IPS DF 6.9 (cell line): ENCODE measurements at regions not wholly inside any gene's neighbourhood (a gene's known extent, or its start where the extent isn't known, plus 50 kb on each side); places are given as distances from the start of the nearest gene placed in this dataset.

Experiments
- DNase-seq: peaks from one replicate; pipeline ENCODE4 v3.0.0-alpha.2; 2013; ENCODE audit warnings: low read depth, low spot score
- H3K27ac ChIP-seq: one replicate; pipeline ENCODE4 v1.5.1; 2013; ENCODE audit warnings: low read length, control low read depth
- H3K27me3 ChIP-seq: 2 replicates; pipeline ENCODE4 v1.6.1; 2013; ENCODE audit warnings: mild to moderate bottlenecking, low read length; ENCODE audit not compliant: control insufficient read depth, insufficient read depth
- H3K36me3 ChIP-seq: 2 replicates; pipeline ENCODE4 v1.6.1; 2013; ENCODE audit warnings: low read length; ENCODE audit not compliant: control insufficient read depth, insufficient read depth
- H3K4me1 ChIP-seq: 2 replicates; pipeline ENCODE4 v1.6.1; 2013; ENCODE audit warnings: low read length; ENCODE audit not compliant: control insufficient read depth, insufficient read depth
- H3K4me3 ChIP-seq: 2 replicates; pipeline ENCODE4 v1.5.1; 2013; ENCODE audit warnings: mild to moderate bottlenecking, low read length
- H3K9me3 ChIP-seq: 2 replicates; pipeline ENCODE4 v1.6.1; 2013; ENCODE audit warnings: low read length, inconsistent platforms; ENCODE audit not compliant: control insufficient read depth, insufficient read depth
- WGBS: extraction: QIAGEN DNeasy Blood & Tissue Kit; methylation state at CpG from one replicate; pipeline ENCODE4 v1.1.7; 2013; ENCODE audit warnings: mixed read lengths, missing lambda C conversion rate; ENCODE audit not compliant: insufficient read length, insufficient coverage; 5-methylcytosine and 5-hydroxymethylcytosine counted together

DNA sequence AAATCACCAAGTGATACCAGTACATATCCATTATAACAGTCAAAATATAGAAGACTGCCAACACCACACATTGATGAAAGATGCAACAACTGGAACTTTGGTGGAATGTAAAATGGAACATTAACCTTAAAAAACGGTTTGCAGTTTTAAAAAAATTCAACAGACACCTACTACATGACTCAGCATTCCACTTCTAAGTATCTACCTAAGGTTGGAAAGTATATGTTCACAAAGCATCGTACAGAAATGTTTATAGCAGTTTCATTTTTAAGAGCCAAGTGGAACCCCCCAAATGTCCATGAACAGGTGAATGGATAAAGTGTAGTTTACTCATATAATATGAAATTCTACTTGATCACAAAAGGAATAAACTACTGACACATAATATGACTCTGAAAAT lies 314.7 kb upstream of the ARRDC4 start:
- Histone ChIP-seq H3K27me3 (no peaks in the 10 kb centered on the region), H3K27ac (no peak overlapping the region), H3K4me1 (no peaks in the 10 kb centered on the region), H3K4me3 (no peak overlapping the region), H3K9me3 (no peaks in the 10 kb centered on the region), H3K36me3 (no peaks in the 10 kb centered on the region)
- no CpG with 5 or more reads among the region's 2 CpGs for WGBS
- no peak for DNase-seq

DNA sequence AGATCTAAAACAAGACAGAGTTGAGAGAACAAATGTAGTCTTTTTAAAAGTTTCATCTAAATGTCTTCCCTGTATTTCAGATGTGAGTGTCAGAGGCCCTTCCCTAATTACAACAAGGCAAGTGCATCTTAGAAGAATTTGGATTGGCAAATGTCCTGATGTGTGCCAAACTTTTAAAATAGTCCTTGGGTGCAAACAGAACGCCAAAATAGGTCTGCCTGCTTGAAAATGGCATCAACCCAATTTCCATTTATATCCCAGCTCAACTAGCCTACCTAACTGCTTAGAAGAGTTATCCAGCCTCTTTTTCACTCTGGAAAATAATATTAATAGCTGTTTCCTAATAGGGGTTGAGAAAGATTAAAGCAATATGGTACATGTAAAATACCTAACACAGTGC lies 311.8 kb upstream of the ARRDC4 start:
- WGBS, result no CpG with 5 or more reads among the region's 1 CpG
- peaks cover 11% of the 10 kb centered on the region; the same call in 1 of the 2 replicates for H3K27me3 ChIP-seq
- DNase-seq, result no peak
- no peaks in the 10 kb centered on the region for H3K9me3 ChIP-seq
- no peak overlapping the region for H3K27ac ChIP-seq
- no peaks in the 10 kb centered on the region for H3K4me1 ChIP-seq
- H3K4me3 ChIP-seq, result no peak overlapping the region
- no peaks in the 10 kb centered on the region for H3K36me3 ChIP-seq

DNA sequence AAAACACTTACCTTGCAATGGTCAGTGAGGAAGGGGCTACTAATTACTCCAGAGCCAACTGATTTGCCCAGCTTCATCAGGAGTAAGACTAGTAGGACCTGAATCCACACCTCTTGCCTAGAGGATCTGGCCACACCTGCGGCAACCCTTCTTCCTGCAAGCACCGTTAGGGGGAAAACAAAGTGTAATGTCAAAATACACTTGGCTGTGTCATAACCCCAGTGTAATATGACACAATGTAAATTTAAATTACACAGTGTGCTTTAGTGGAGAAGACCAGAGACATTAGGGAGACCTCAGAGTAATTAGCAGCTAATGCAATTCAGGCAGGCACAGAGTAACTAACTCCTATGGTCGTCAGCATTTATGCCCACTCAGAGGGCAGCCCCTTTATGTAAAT lies 308.5 kb upstream of the ARRDC4 start:
- no CpG with 5 or more reads among the region's 3 CpGs for WGBS
- Histone ChIP-seq H3K9me3 (no peaks in the 10 kb centered on the region), H3K36me3 (no peaks in the 10 kb centered on the region), H3K4me1 (peaks cover 2% of the 10 kb centered on the region; the same call in 1 of the 2 replicates), H3K4me3 (no peak overlapping the region), H3K27ac (no peak overlapping the region), H3K27me3 (peaks cover 11% of the 10 kb centered on the region; the same call in 1 of the 2 replicates)
- DNase-seq, result no peak

- Histone ChIP-seq H3K4me1 (peaks cover 2% of the 10 kb centered on the region; the same call in 1 of the 2 replicates), H3K9me3 (no peaks in the 10 kb centered on the region), H3K27me3 (peaks cover 11% of the 10 kb centered on the region; the same call in 1 of the 2 replicates), H3K36me3 (no peaks in the 10 kb centered on the region), H3K4me3 (peak overlapping the region; percentile 21; the same call in 1 of the 2 replicates), H3K27ac (no peak overlapping the region)
- WGBS, result no CpG with 5 or more reads among the region's 32 CpGs
- peak; percentile 11 for DNase-seq
These were observed 307.8 kb upstream of the ARRDC4 start for GRCh38 chr15:97652700-97653167.

- Histone ChIP-seq H3K4me3 (no peak overlapping the region), H3K36me3 (no peaks in the 10 kb centered on the region), H3K4me1 (peaks cover 2% of the 10 kb centered on the region; the same call in 1 of the 2 replicates), H3K27me3 (peaks cover 11% of the 10 kb centered on the region; the same call in 1 of the 2 replicates), H3K9me3 (no peaks in the 10 kb centered on the region), H3K27ac (no peak overlapping the region)
- no CpG with 5 or more reads among the region's 1 CpG for WGBS
- DNase-seq, result no peak
These were observed 306.6 kb upstream of the ARRDC4 start for GRCh38 chr15:97653896-97654295.

DNA sequence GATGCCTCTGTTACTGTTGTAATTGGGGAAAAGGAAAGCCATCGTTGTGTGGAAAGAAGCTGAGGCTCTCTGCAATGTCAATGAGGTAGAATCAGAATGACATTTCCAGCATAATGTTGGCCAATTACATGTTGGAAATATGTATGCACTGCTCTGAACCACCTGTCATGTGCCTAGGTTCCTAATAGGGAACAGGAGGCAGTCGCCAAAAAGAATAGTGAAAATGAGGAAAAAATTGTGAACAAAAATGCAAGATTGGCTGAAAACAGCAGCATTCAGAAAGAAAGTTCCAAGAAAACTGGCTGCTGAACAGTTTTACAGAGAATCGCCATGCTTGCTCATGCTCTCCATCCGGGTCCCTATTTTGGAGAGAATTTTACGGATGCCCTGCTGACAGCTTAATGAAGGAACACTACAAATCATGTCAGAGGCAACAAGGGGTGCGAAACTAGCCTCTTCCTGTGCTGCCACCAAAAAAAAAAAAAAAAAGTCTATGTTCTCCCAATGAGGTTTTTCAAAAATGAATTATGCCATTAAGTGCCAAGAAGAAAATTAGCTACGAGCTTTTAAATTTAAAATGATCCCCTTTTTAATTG lies 305.9 kb upstream of the ARRDC4 start:
- no peaks in the 10 kb centered on the region for H3K36me3 ChIP-seq
- H3K4me3 ChIP-seq, result no peak overlapping the region
- H3K4me1 ChIP-seq, result peaks cover 2% of the 10 kb centered on the region; the same call in 1 of the 2 replicates
- no CpG with 5 or more reads among the region's 7 CpGs for WGBS
- no peaks in the 10 kb centered on the region for H3K9me3 ChIP-seq
- no peak for DNase-seq
- H3K27me3 ChIP-seq, result peaks cover 11% of the 10 kb centered on the region; the same call in 1 of the 2 replicates
- no peak overlapping the region for H3K27ac ChIP-seq

DNA sequence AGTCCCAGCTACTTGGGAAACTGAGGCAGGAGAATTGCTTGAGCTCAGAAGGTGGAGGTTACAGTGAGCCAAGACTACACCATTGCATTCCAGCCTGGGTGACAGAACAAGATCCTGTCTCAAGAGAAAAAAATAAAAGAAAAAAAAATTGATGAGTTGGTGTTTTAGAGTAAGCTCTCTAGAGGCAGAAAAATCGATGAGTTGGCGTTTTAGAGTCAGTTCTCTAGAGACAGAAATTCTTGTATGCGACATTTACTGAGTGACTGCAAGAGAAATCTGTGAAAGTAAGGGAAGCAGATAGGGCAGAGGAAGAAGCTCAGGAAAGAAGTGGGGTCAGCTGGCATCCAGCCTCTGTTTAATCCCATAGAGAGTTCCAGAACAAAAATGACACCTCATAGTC lies 298.7 kb upstream of the ARRDC4 start:
- H3K27me3 ChIP-seq, result no peaks in the 10 kb centered on the region
- WGBS, result 100% methylated on average over 2 of the region's 3 CpGs
- H3K4me1 ChIP-seq, result no peaks in the 10 kb centered on the region
- DNase-seq, result no peak
- H3K36me3 ChIP-seq, result no peaks in the 10 kb centered on the region
- no peak overlapping the region for H3K4me3 ChIP-seq
- H3K9me3 ChIP-seq, result no peaks in the 10 kb centered on the region
- H3K27ac ChIP-seq, result no peak overlapping the region

DNA sequence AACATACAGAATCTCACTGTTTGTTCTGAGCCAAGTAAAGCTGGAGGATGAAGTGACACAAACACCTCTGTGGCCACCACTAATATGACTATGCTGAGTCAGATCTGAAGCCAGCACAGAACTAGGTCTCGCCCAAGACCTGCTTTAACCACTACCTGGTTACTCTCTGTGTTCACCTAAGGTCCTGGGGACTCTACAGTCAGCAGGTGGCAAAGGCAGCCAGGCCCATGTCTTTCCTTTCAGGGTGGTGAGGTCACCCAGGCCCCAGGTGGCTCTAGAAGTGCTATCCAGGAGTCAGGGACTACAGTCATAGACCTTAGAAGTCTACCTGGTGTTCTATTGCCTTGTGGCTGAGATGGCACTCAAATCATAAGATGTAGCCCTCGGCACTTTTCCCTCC lies 287.9 kb upstream of the ARRDC4 start:
- H3K9me3 ChIP-seq, result no peaks in the 10 kb centered on the region
- no peak for DNase-seq

DNA sequence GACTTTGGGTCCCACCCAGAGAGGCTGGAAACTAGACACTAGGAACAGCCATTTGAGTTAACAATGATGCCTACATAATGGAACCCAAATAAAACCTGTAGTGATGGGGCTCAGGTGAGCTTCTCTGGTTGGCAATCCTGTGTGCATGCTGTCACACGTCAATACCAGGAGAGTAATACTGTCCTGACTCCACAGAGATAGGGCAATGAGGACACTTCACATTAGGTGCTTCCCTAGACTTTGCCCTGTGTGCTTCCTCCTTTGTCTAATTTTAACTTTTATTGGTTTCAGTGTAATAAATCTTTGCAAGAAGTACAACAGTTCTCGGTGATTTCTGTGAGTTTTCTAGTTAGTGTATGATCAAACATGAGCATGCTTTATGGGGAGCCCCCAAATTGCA lies 281.8 kb upstream of the ARRDC4 start:
- H3K4me1 ChIP-seq, result no peaks in the 10 kb centered on the region
- H3K36me3 ChIP-seq, result no peaks in the 10 kb centered on the region
- H3K27ac ChIP-seq, result no peak overlapping the region
- no peaks in the 10 kb centered on the region for H3K27me3 ChIP-seq
- no peaks in the 10 kb centered on the region for H3K9me3 ChIP-seq
- no peak for DNase-seq
- H3K4me3 ChIP-seq, result no peak overlapping the region
- WGBS, result no CpG with 5 or more reads among the region's 2 CpGs

More for the DNA sequence above, 287.9 kb upstream of the ARRDC4 start:
- Histone ChIP-seq H3K36me3 (no peaks in the 10 kb centered on the region), H3K27me3 (no peaks in the 10 kb centered on the region), H3K4me1 (no peaks in the 10 kb centered on the region), H3K4me3 (no peak overlapping the region), H3K27ac (no peak overlapping the region)
- WGBS, result no CpG with 5 or more reads among the region's 2 CpGs

GRCh38 chr15:97679106-97679688 lies 281.3 kb upstream of the ARRDC4 start:
- Histone ChIP-seq H3K27ac (no peak overlapping the region), H3K4me1 (no peaks in the 10 kb centered on the region), H3K36me3 (no peaks in the 10 kb centered on the region), H3K27me3 (no peaks in the 10 kb centered on the region), H3K9me3 (no peaks in the 10 kb centered on the region), H3K4me3 (no peak overlapping the region)
- DNase-seq, result no peak
- no CpG with 5 or more reads among the region's 6 CpGs for WGBS
